GM12891 (cell line): ENCODE measurements at regions not wholly inside any gene's neighbourhood (a gene's known extent, or its start where the extent isn't known, plus 50 kb on each side); places are given as distances from the start of the nearest gene placed in this dataset.
"Not testable (repeated sequence)": the region's sequence is repeated elsewhere in the genome, so short reads cannot be mapped to it uniquely, and the experiment has no call there.

Experiments
- DNase-seq: peaks from one replicate; pipeline ENCODE4 v3.0.0; 2011; ENCODE audit warnings: low spot score; ENCODE audit not compliant: insufficient read length
- FAIRE-seq: peaks from 2 replicates; lab custom pipeline; 2011; peaks lifted over from hg19 to GRCh38; lab: Jason Lieb, UNC
- PAX5 ChIP-seq: IDR thresholded peaks from 2 replicates; pipeline ENCODE4 v1.6.1; 2011; ENCODE audit warnings: low read length, moderate library complexity, mild to moderate bottlenecking; ENCODE audit not compliant: insufficient read depth, severe bottlenecking
- POLR2A ChIP-seq: IDR thresholded peaks from 2 replicates; pipeline ENCODE4 v1.6.1; 2011; ENCODE audit warnings: low read depth, low read length, control low read depth
- POLR2AphosphoS5 ChIP-seq: IDR thresholded peaks from 2 replicates; pipeline ENCODE4 v1.6.1; 2011; ENCODE audit warnings: low read depth, low read length, control low read depth
- POU2F2 ChIP-seq: IDR thresholded peaks from 2 replicates; pipeline ENCODE4 v1.6.1; 2011; ENCODE audit warnings: low read depth, mild to moderate bottlenecking, control low read depth, low read length, moderate library complexity
- SPI1 ChIP-seq: IDR thresholded peaks from 2 replicates; pipeline ENCODE4 v1.6.1; 2011; ENCODE audit warnings: low read depth, low read length, control low read depth
- TAF1 ChIP-seq: IDR thresholded peaks from 2 replicates; pipeline ENCODE4 v1.6.1; 2011; ENCODE audit warnings: low read depth, low read length, control low read depth

- DNase-seq: no peak
- no peak for FAIRE-seq
- TF ChIP-seq POLR2AphosphoS5: no peak
Observed at GRCh38 chr7:91398341-91398740, 134.1 kb downstream of the FZD1 start.

- no peak for TF ChIP-seq POLR2AphosphoS5
- DNase-seq (no peak), FAIRE-seq (no peak)
Observed at GRCh38 chr7:91405092-91405788, 141.0 kb downstream of the FZD1 start.

GRCh38 chr7:91405873-91406272 lies 141.6 kb downstream of the FZD1 start:
- not testable (repeated sequence) for DNase-seq, FAIRE-seq

GRCh38 chr7:91407942-91408341 lies 143.7 kb downstream of the FZD1 start:
- no peak for FAIRE-seq

GRCh38 chr7:91408388-91409154 lies 144.3 kb downstream of the FZD1 start:
- TF ChIP-seq POLR2A (no peak), TAF1 (no peak), POLR2AphosphoS5 (no peak)
- no peak for DNase-seq
- FAIRE-seq: no peak

More at GRCh38 chr7:91407942-91408341, 143.7 kb downstream of the FZD1 start:
- DNase-seq: no peak
- TF ChIP-seq PAX5: no peak
- TF ChIP-seq SPI1: no peak
- no peak for TF ChIP-seq POLR2AphosphoS5
- no peak for TF ChIP-seq POLR2A
- no peak for TF ChIP-seq TAF1
- no peak for TF ChIP-seq POU2F2

GRCh38 chr7:91411060-91411459 lies 146.8 kb downstream of the FZD1 start:
- TF ChIP-seq POLR2AphosphoS5: no peak
- TF ChIP-seq POU2F2: no peak
- TF ChIP-seq TAF1: no peak
- no peak for TF ChIP-seq POLR2A
- DNase-seq (no peak), FAIRE-seq (no peak)

GRCh38 chr7:91412298-91412697 lies 148.1 kb downstream of the FZD1 start:
- TF ChIP-seq TAF1: no peak
- no peak for TF ChIP-seq PAX5
- TF ChIP-seq POLR2AphosphoS5: no peak
- no peak for TF ChIP-seq SPI1
- TF ChIP-seq POU2F2: no peak
- TF ChIP-seq POLR2A: no peak
- FAIRE-seq (no peak), DNase-seq (no peak)

GRCh38 chr7:91414734-91415133 lies 150.5 kb downstream of the FZD1 start:
- FAIRE-seq (no peak), DNase-seq (no peak)
- no peak for TF ChIP-seq POU2F2
- no peak for TF ChIP-seq PAX5
- no peak for TF ChIP-seq TAF1
- TF ChIP-seq POLR2AphosphoS5: no peak
- TF ChIP-seq POLR2A: no peak
- no peak for TF ChIP-seq SPI1

GRCh38 chr7:91416155-91416865 lies 152.1 kb downstream of the FZD1 start:
- FAIRE-seq: no peak
- TF ChIP-seq POLR2AphosphoS5: no peak
- TF ChIP-seq PAX5: no peak
- no peak for TF ChIP-seq POU2F2
- TF ChIP-seq SPI1: no peak
- no peak for TF ChIP-seq POLR2A
- TF ChIP-seq TAF1: no peak
- no peak for DNase-seq

- TF ChIP-seq TAF1 (no peak), POLR2A (no peak), POLR2AphosphoS5 (no peak), POU2F2 (no peak), PAX5 (no peak), SPI1 (no peak)
- no peak for FAIRE-seq
- no peak for DNase-seq
Observed at GRCh38 chr7:91420606-91421005, 156.4 kb downstream of the FZD1 start.
